IMR-90 (cell line): ENCODE measurements at regions not wholly inside any gene's neighbourhood (a gene's known extent, or its start where the extent isn't known, plus 50 kb on each side); places are given as distances from the start of the nearest gene placed in this dataset.

Source experiments
- CEBPB ChIP-seq: IDR thresholded peaks from 2 replicates; pipeline ENCODE4 v1.6.1; 2012; ENCODE audit warnings: low read depth, low read length, improper control_type of control experiment
- MAFK ChIP-seq: IDR thresholded peaks from 2 replicates; pipeline ENCODE4 v1.6.1; 2012; ENCODE audit warnings: low read depth, low read length, improper control_type of control experiment
- MAZ ChIP-seq: IDR thresholded peaks from 2 replicates; pipeline ENCODE4 v1.6.1; 2012; ENCODE audit warnings: low read depth, mild to moderate bottlenecking, low read length, improper control_type of control experiment, moderate library complexity, borderline replicate concordance
- TF ChIP-seq, protein P1 (sequence below): conservative IDR thresholded peaks from 2 replicates; pipeline ENCODE4 v1.5.1; 2012; ENCODE audit warnings: mild to moderate bottlenecking, low read depth, low read length, improper control_type of control experiment

DNA sequence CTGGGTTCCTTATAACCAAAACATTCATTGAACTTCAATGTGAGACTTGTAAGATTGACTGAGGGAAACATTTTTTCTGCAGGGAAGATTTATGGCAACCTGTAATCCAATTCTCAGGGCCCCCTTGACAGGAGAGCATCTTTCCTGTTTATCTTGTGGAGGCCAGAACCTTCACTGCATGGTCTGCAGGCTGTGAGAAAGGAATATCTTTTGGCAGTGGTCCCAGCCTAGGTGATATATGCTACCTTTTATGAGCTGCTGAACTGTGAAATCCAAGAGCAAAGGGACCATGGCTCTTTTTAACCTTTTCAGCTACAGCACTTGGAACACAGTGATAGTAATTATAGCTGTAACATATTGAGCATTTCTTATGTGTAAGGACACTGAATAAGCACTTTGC, 590.2 kb upstream of the B3GAT1 start:
- TF ChIP-seq, protein P1, sequence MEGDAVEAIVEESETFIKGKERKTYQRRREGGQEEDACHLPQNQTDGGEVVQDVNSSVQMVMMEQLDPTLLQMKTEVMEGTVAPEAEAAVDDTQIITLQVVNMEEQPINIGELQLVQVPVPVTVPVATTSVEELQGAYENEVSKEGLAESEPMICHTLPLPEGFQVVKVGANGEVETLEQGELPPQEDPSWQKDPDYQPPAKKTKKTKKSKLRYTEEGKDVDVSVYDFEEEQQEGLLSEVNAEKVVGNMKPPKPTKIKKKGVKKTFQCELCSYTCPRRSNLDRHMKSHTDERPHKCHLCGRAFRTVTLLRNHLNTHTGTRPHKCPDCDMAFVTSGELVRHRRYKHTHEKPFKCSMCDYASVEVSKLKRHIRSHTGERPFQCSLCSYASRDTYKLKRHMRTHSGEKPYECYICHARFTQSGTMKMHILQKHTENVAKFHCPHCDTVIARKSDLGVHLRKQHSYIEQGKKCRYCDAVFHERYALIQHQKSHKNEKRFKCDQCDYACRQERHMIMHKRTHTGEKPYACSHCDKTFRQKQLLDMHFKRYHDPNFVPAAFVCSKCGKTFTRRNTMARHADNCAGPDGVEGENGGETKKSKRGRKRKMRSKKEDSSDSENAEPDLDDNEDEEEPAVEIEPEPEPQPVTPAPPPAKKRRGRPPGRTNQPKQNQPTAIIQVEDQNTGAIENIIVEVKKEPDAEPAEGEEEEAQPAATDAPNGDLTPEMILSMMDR = no peak
- TF ChIP-seq MAFK (no peak), MAZ (no peak), CEBPB (no peak)
